Breast epithelium (tissue), 4 donors: ENCODE measurements at regions not wholly inside any gene's neighbourhood (a gene's known extent, or its start where the extent isn't known, plus 50 kb on each side); places are given as distances from the start of the nearest gene placed in this dataset.

Source experiments
- DNase-seq, 2 donors: peaks; one replicate each; pipeline ENCODE4 v3.0.0-alpha.2; 2019; ENCODE audit warnings: low spot score in 2 of 2
- H3K27ac ChIP-seq, 2 donors: fragments of 200-600 bp; sonication (generic) in 1 of 2; one replicate each; pipeline ENCODE4 v1.5.1; 2016 to 2019; ENCODE audit warnings: mild to moderate bottlenecking in 1 of 2
- H3K27me3 ChIP-seq, 2 donors: fragments of 200-600 bp; sonication (generic) in 1 of 2; one replicate each; pipeline versions ENCODE4 v1.5.1 to v1.6.0; 2017 to 2019; ENCODE audit warnings: control low read depth in 1 of 2, mild to moderate bottlenecking in 1 of 2
- H3K36me3 ChIP-seq: fragments of 200-600 bp; one replicate; pipeline ENCODE4 v1.5.1; 2019
- H3K4me1 ChIP-seq, 2 donors: fragments of 200-600 bp; sonication (generic); one replicate each; pipeline ENCODE4 v1.5.1; 2016 to 2019; ENCODE audit warnings: control low read depth in 1 of 2
- H3K4me3 ChIP-seq, 3 donors: fragments of 200-600 bp; sonication (generic); 1 replicate in 2 of 3; 2 replicates in 1 of 3; pipeline ENCODE4 v1.5.1; 2016 to 2019; ENCODE audit warnings: mild to moderate bottlenecking in 3 of 3, moderate library complexity in 2 of 3
- H3K9me3 ChIP-seq, 2 donors: fragments of 200-600 bp; sonication (generic) in 1 of 2; one replicate each; pipeline ENCODE4 v1.5.1; 2016 to 2019; ENCODE audit warnings: control low read depth in 1 of 2
- CTCF ChIP-seq, 3 donors: fragments of 450-650 bp; IDR thresholded peaks; one replicate each; pipeline ENCODE4 v1.5.1; 2016 to 2017; ENCODE audit warnings: antibody characterized with exemption in 3 of 3, mild to moderate bottlenecking in 3 of 3, moderate library complexity in 3 of 3
- POLR2A ChIP-seq: fragments of 450-650 bp; IDR thresholded peaks from one replicate; pipeline ENCODE4 v1.6.1; 2016; ENCODE audit warnings: antibody characterized with exemption, mild to moderate bottlenecking, moderate library complexity
- POLR2AphosphoS5 ChIP-seq, 3 donors: sonication (generic); formaldehyde crosslinking; IDR thresholded peaks; one replicate each; pipeline ENCODE4 v1.6.1; 2017; ENCODE audit warnings: antibody characterized with exemption in 3 of 3
- intact Hi-C: fragments of 100-400 bp; cut with DNase I; formaldehyde crosslinking; loops from one replicate; pipeline ENCODE4 v1.15.1; 2023; ENCODE audit warnings: low total_unique reads

- Histone ChIP-seq H3K36me3 (no peaks in the 10 kb centered on the region), H3K4me3 (no peak overlapping the region), H3K27ac (no peak overlapping the region), H3K9me3 (no peaks in the 10 kb centered on the region), H3K27me3 (no peaks in the 10 kb centered on the region), H3K4me1 (no peaks in the 10 kb centered on the region)
- no peak for DNase-seq
- TF ChIP-seq POLR2A = no peak
- no peak for TF ChIP-seq POLR2AphosphoS5 (IDR thresholded peaks at IDR 0.05)
- TF ChIP-seq CTCF (IDR thresholded peaks at IDR 0.05) = no peak
- intact Hi-C loops = no loop called here
Measured at GRCh38 chr2:56803596-56803995, 619.8 kb downstream of the CCDC85A start.

GRCh38 chr2:56806924-56807323 is 623.1 kb downstream of the CCDC85A start:
- no peak overlapping the region for H3K4me3 ChIP-seq
- intact Hi-C loops = no loop called here
- H3K4me1 ChIP-seq = no peaks in the 10 kb centered on the region
- no peaks in the 10 kb centered on the region for H3K9me3 ChIP-seq
- H3K27ac ChIP-seq = no peak overlapping the region
- TF ChIP-seq POLR2AphosphoS5 (IDR thresholded peaks at IDR 0.05) = no peak
- TF ChIP-seq CTCF (IDR thresholded peaks at IDR 0.05) = no peak
- no peak for TF ChIP-seq POLR2A
- H3K36me3 ChIP-seq = no peaks in the 10 kb centered on the region
- no peaks in the 10 kb centered on the region for H3K27me3 ChIP-seq
- DNase-seq = no peak

- H3K27me3 ChIP-seq = no peaks in the 10 kb centered on the region
- TF ChIP-seq POLR2A = no peak
- TF ChIP-seq POLR2AphosphoS5 (IDR thresholded peaks at IDR 0.05) = no peak
- no peak for TF ChIP-seq CTCF (IDR thresholded peaks at IDR 0.05)
- no peaks in the 10 kb centered on the region for H3K4me1 ChIP-seq
- H3K4me3 ChIP-seq = no peak overlapping the region
- DNase-seq = no peak
- H3K36me3 ChIP-seq = no peaks in the 10 kb centered on the region
- H3K27ac ChIP-seq = no peak overlapping the region
- no peaks in the 10 kb centered on the region for H3K9me3 ChIP-seq
- intact Hi-C loops = no loop called here
Measured at GRCh38 chr2:56807861-56808260, 624.1 kb downstream of the CCDC85A start.

- H3K4me3 ChIP-seq = no peak overlapping the region
- no peaks in the 10 kb centered on the region for H3K4me1 ChIP-seq
- no peaks in the 10 kb centered on the region for H3K27me3 ChIP-seq
- intact Hi-C loops = no loop called here
- DNase-seq = no peak
- H3K27ac ChIP-seq = no peak overlapping the region
- H3K36me3 ChIP-seq = no peaks in the 10 kb centered on the region
- no peaks in the 10 kb centered on the region for H3K9me3 ChIP-seq
- TF ChIP-seq CTCF (IDR thresholded peaks at IDR 0.05) (no peak), POLR2A (no peak), POLR2AphosphoS5 (IDR thresholded peaks at IDR 0.05) (no peak)
Measured at GRCh38 chr2:56811401-56811800, 627.6 kb downstream of the CCDC85A start.

- no peak for TF ChIP-seq POLR2AphosphoS5 (IDR thresholded peaks at IDR 0.05)
- intact Hi-C loops = no loop called here
- Histone ChIP-seq H3K4me1 (no peaks in the 10 kb centered on the region), H3K9me3 (no peaks in the 10 kb centered on the region), H3K36me3 (no peaks in the 10 kb centered on the region), H3K27ac (no peak overlapping the region), H3K27me3 (no peaks in the 10 kb centered on the region), H3K4me3 (no peak overlapping the region)
- DNase-seq = no peak
Measured at GRCh38 chr2:56812432-56812831, 628.6 kb downstream of the CCDC85A start.

- no peaks in the 10 kb centered on the region for H3K4me1 ChIP-seq
- H3K9me3 ChIP-seq = no peaks in the 10 kb centered on the region
- intact Hi-C loops = no loop called here
- no peak overlapping the region for H3K27ac ChIP-seq
- no peak for TF ChIP-seq CTCF (IDR thresholded peaks at IDR 0.05)
- no peak for TF ChIP-seq POLR2AphosphoS5 (IDR thresholded peaks at IDR 0.05)
- TF ChIP-seq POLR2A = no peak
- no peaks in the 10 kb centered on the region for H3K27me3 ChIP-seq
- no peaks in the 10 kb centered on the region for H3K36me3 ChIP-seq
- H3K4me3 ChIP-seq = no peak overlapping the region
- DNase-seq = no peak
Measured at GRCh38 chr2:56813490-56813889, 629.7 kb downstream of the CCDC85A start.
